Esophagus squamous epithelium (tissue), 4 donors: ENCODE measurements at regions not wholly inside any gene's neighbourhood (a gene's known extent, or its start where the extent isn't known, plus 50 kb on each side); places are given as distances from the start of the nearest gene placed in this dataset.

ENCODE experiments used
- CTCF ChIP-seq, 6 experiments: fragments of 450-650 bp in 4 of 6; fragments of 200-600 bp in 2 of 6; sonication (generic) in 2 of 6; IDR thresholded peaks; one replicate each; pipeline ENCODE4 v1.5.1; 2016 to 2019; ENCODE audit warnings: antibody characterized with exemption in 6 of 6, mild to moderate bottlenecking in 4 of 6, moderate library complexity in 4 of 6
- POLR2A ChIP-seq, 4 donors: fragments of 450-650 bp; IDR thresholded peaks; one replicate each; pipeline ENCODE4 v1.6.1; 2017; ENCODE audit warnings: antibody characterized with exemption in 4 of 4, mild to moderate bottlenecking in 4 of 4, moderate library complexity in 3 of 4

- no peak for TF ChIP-seq CTCF (IDR thresholded peaks at IDR 0.05)
- TF ChIP-seq POLR2A (IDR thresholded peaks at IDR 0.05), result no peak
Measured at GRCh38 chr6:85917522-85917921, 274.8 kb upstream of the SYNCRIP start.
